ENCODE measurements at regions not wholly inside any gene's neighbourhood (a gene's known extent, or its start where the extent isn't known, plus 50 kb on each side); places are given as distances from the start of the nearest gene placed in this dataset.

DNA sequence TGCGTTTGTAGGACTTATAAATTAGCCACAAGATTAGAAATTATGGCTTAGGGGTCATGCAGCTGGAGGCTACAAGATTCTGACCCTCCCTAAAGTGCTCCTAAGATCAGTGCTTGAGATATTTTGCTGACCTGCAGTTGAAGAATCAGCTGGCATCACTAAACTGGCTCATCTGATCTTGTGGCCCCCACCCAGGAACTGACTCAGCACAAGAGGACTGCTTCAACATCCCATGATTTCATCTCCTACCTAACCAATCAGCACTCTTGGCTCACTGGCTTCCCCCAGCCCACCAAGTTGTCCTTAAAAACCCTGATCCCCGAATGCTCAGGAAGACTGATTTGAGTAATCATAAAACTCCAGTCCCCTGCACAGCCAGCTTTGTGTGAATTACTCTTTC, 86.4 kb upstream of the ERCC4 start:
- no peak overlapping the region for H3K9ac ChIP-seq (ENCODE audit: low read depth, low read length)
- H4K20me1 ChIP-seq (ENCODE audit: insufficient read depth, low read length) = no peaks in the 10 kb centered on the region
- H3K36me3 ChIP-seq (ENCODE audit: insufficient read depth, low read length) = no peaks in the 10 kb centered on the region
- no peak overlapping the region for H2AFZ ChIP-seq (ENCODE audit: low read depth, low read length)
- H3K79me2 ChIP-seq (ENCODE audit: insufficient read depth, low read length) = no peaks in the 10 kb centered on the region
- H3K9me3 ChIP-seq (ENCODE audit: insufficient read depth, low read length, severe bottlenecking) = no peaks in the 10 kb centered on the region
- H3K4me2 ChIP-seq (ENCODE audit: insufficient read depth, low read length) = no peak overlapping the region
- H3K4me3 ChIP-seq (ENCODE audit: low read depth in 1 of 2, low read length in 2 of 2) = no peak overlapping the region
- no peak overlapping the region for H3K27ac ChIP-seq (ENCODE audit: low read length)
- ATAC-seq (ENCODE audit: insufficient read depth, low read depth) (no peak), DNase-seq (no peak)
- H3K27me3 ChIP-seq (ENCODE audit: insufficient read depth, low read length, poor library complexity) = peaks cover 8% of the 10 kb centered on the region
- no peaks in the 10 kb centered on the region for H3K4me1 ChIP-seq (ENCODE audit: insufficient read depth, low read length)
- no peak for TF ChIP-seq EZH2 (IDR thresholded peaks at IDR 0.05; ENCODE audit: borderline replicate concordance, low read depth, low read length, severe bottlenecking)
- TF ChIP-seq, protein P1, sequence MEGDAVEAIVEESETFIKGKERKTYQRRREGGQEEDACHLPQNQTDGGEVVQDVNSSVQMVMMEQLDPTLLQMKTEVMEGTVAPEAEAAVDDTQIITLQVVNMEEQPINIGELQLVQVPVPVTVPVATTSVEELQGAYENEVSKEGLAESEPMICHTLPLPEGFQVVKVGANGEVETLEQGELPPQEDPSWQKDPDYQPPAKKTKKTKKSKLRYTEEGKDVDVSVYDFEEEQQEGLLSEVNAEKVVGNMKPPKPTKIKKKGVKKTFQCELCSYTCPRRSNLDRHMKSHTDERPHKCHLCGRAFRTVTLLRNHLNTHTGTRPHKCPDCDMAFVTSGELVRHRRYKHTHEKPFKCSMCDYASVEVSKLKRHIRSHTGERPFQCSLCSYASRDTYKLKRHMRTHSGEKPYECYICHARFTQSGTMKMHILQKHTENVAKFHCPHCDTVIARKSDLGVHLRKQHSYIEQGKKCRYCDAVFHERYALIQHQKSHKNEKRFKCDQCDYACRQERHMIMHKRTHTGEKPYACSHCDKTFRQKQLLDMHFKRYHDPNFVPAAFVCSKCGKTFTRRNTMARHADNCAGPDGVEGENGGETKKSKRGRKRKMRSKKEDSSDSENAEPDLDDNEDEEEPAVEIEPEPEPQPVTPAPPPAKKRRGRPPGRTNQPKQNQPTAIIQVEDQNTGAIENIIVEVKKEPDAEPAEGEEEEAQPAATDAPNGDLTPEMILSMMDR (IDR thresholded peaks at IDR 0.05; ENCODE audit: borderline replicate concordance, extremely low read depth, low read length, poor library complexity, severe bottlenecking) = no peak

DNA sequence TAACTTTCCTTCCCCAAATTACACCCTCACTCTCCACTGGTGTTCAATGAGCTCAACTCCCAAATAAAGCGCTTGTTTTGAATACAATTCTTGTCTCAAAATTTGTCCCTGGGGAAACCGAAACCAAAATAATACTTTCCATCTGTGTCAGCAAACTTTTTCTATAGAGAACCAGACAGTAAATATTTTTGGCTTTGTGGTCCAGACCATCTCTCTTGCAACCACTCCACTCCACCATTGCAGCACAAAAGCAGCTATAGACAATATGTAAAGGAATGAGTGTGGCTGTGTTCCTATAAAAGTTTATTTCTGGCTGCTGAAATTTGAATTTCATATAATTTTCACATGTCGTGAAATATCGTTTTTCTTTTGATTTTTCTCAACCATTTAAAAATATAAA, 84.6 kb upstream of the ERCC4 start:
- no peak overlapping the region for H2AFZ ChIP-seq (ENCODE audit: low read depth, low read length)
- no peaks in the 10 kb centered on the region for H3K4me1 ChIP-seq (ENCODE audit: insufficient read depth, low read length)
- H3K79me2 ChIP-seq (ENCODE audit: insufficient read depth, low read length) = no peaks in the 10 kb centered on the region
- H3K27ac ChIP-seq (ENCODE audit: low read length) = no peak overlapping the region
- no peak overlapping the region for H3K4me3 ChIP-seq (ENCODE audit: low read depth in 1 of 2, low read length in 2 of 2)
- H3K9me3 ChIP-seq (ENCODE audit: insufficient read depth, low read length, severe bottlenecking) = no peaks in the 10 kb centered on the region
- TF ChIP-seq, protein P1 (IDR thresholded peaks at IDR 0.05; ENCODE audit: borderline replicate concordance, extremely low read depth, low read length, poor library complexity, severe bottlenecking) = no peak
- TF ChIP-seq EZH2 (IDR thresholded peaks at IDR 0.05; ENCODE audit: borderline replicate concordance, low read depth, low read length, severe bottlenecking) = no peak
- no peak overlapping the region for H3K4me2 ChIP-seq (ENCODE audit: insufficient read depth, low read length)
- no peak for DNase-seq
- H3K27me3 ChIP-seq (ENCODE audit: insufficient read depth, low read length, poor library complexity) = peaks cover 8% of the 10 kb centered on the region
- no peak for ATAC-seq (ENCODE audit: insufficient read depth, low read depth)
- H4K20me1 ChIP-seq (ENCODE audit: insufficient read depth, low read length) = no peaks in the 10 kb centered on the region
- no peaks in the 10 kb centered on the region for H3K36me3 ChIP-seq (ENCODE audit: insufficient read depth, low read length)
- H3K9ac ChIP-seq (ENCODE audit: low read depth, low read length) = no peak overlapping the region

DNA sequence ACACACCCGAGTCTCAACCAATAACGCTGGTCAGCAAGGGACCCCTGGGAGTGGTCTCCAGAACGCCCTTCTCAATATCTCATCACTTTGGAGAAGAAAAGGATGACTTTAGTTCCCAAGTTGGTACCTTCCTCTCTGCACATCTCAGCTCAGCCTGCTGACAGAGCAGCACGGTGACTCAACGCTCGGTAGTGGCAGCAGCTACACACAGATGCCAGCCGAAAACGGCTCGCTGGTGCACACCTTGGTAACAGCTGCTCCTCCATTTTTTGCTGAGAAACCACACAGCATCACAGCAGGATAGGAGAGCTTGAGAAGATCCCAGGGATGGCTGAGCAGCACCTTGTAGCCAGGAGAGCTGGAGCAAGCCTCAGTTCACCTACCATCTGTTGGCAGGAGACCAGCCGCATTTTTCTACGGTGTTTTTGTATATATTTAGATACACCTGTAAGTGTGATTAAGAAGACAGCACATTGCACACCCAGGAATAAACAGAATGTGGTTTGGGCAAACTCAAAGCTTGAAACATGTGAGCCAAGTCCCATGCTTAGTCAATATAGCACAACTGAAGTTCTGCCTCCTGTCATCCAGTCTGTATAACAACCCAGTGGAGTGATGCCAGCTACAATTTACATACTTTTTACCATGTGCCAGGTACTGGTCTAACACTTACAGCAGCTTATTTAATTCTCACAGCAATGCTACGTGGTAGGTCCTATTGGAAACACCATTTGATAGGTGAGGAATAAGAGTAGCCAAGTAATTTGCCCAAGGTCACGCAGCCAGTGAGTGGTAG, 83.8 kb upstream of the ERCC4 start:
- Histone ChIP-seq H3K9ac (ENCODE audit: low read depth, low read length) (no peak overlapping the region), H3K4me1 (ENCODE audit: insufficient read depth, low read length) (no peaks in the 10 kb centered on the region), H3K9me3 (ENCODE audit: insufficient read depth, low read length, severe bottlenecking) (no peaks in the 10 kb centered on the region), H4K20me1 (ENCODE audit: insufficient read depth, low read length) (no peaks in the 10 kb centered on the region), H3K27ac (ENCODE audit: low read length) (no peak overlapping the region), H3K4me2 (ENCODE audit: insufficient read depth, low read length) (no peak overlapping the region), H3K79me2 (ENCODE audit: insufficient read depth, low read length) (no peaks in the 10 kb centered on the region), H3K4me3 (ENCODE audit: low read depth in 1 of 2, low read length in 2 of 2) (no peak overlapping the region), H2AFZ (ENCODE audit: low read depth, low read length) (no peak overlapping the region), H3K27me3 (ENCODE audit: insufficient read depth, low read length, poor library complexity) (peaks cover 8% of the 10 kb centered on the region), H3K36me3 (ENCODE audit: insufficient read depth, low read length) (no peaks in the 10 kb centered on the region)
- TF ChIP-seq, protein P1 (IDR thresholded peaks at IDR 0.05; ENCODE audit: borderline replicate concordance, extremely low read depth, low read length, poor library complexity, severe bottlenecking) = no peak
- no peak for TF ChIP-seq EZH2 (IDR thresholded peaks at IDR 0.05; ENCODE audit: borderline replicate concordance, low read depth, low read length, severe bottlenecking)
- ATAC-seq (ENCODE audit: insufficient read depth, low read depth) (no peak), DNase-seq (no peak)
